ENCODE measurements at regions not wholly inside any gene's neighbourhood (a gene's known extent, or its start where the extent isn't known, plus 50 kb on each side); places are given as distances from the start of the nearest gene placed in this dataset.

DNA sequence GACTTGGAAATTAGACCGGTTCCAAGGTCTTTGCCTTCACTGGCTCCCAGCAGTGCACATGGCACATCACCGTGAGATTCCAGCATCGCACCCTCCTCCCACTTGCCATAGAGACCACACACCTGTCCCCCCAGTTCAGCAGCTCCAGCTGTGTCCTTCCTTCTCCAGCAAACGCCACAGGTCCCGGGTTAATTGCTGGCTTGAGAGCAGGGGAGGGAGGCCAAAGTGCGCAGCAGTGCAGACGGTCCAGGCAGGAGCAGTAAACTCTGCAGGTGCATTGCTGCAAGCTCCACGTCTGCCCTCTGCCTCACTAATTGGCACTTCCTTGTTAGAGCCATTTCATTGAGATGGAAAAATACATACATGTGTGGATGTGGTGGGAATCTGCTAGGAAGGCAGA is 65.3 kb downstream of the KLHDC7A start:
- Histone ChIP-seq H3K14ac (ENCODE audit: low read length) (no peak overlapping the region), H3K79me1 (ENCODE audit: low read length) (no peaks in the 10 kb centered on the region), H3K36me3 (ENCODE audit: control insufficient read depth in 1 of 2, insufficient read depth in 2 of 2, low read length in 2 of 2) (no peaks in the 10 kb centered on the region), H3K4me2 (ENCODE audit: low read length) (no peak overlapping the region), H3K9ac (ENCODE audit: low read length) (no peak overlapping the region), H4K8ac (ENCODE audit: low read depth, low read length) (no peak overlapping the region), H2BK120ac (ENCODE audit: insufficient read depth, low read length, poor library complexity) (no peak overlapping the region), H3K27ac (ENCODE audit: low read depth, low read length) (no peak overlapping the region), H3K79me2 (ENCODE audit: control insufficient read depth, insufficient read depth, low read length, poor library complexity) (no peaks in the 10 kb centered on the region), H2AFZ (ENCODE audit: insufficient read depth, low read length, poor library complexity) (no peak overlapping the region), H3K4ac (ENCODE audit: low read depth, low read length) (no peak overlapping the region), H3K27me3 (ENCODE audit: insufficient read depth, low read length) (no peaks in the 10 kb centered on the region), H3K4me3 (ENCODE audit: low read depth, low read length) (no peak overlapping the region), H4K91ac (ENCODE audit: low read depth, low read length) (no peak overlapping the region), H3K18ac (ENCODE audit: low read length) (no peak overlapping the region), H3K23ac (ENCODE audit: low read length) (no peak overlapping the region), H3K9me3 (ENCODE audit: insufficient read depth, low read depth, low read length) (no peaks in the 10 kb centered on the region), H4K12ac (ENCODE audit: low read depth, low read length) (no peak overlapping the region), H2AK5ac (ENCODE audit: low read length) (no peak overlapping the region), H2BK12ac (ENCODE audit: low read length) (no peak overlapping the region), H3K4me1 (ENCODE audit: control insufficient read depth in 1 of 2, insufficient read depth in 2 of 2, low read length in 2 of 2) (peaks cover 3 to 4% of the 10 kb centered on the region in 2 experiments), H2BK5ac (ENCODE audit: low read depth, low read length, poor library complexity) (no peak overlapping the region)
- no peak for DNase-seq
- no CpG with 5 or more reads among the region's 8 CpGs for WGBS (ENCODE audit: extremely low coverage, insufficient coverage, insufficient read length)

DNA sequence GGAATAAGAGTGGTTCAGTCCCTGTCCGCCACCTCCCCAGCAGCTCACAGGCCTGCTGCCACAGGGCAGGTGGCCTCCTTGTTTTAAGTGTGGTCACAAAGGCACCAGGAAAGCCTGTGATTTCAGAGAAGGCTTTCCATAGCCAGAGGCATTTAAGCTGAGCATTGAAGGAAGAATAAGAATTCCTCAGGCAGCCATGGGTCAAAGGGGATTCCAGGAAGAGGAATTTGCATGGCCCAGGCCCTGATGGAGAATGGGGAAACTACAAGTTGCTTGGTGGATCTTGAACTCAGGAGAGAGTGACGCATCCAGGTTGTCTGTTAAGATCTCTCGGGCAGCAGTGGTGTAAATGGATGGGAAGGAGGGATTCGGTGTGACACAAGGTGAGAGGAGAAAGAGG is 66.7 kb downstream of the KLHDC7A start:
- Histone ChIP-seq H3K4me1 (ENCODE audit: control insufficient read depth in 1 of 2, insufficient read depth in 2 of 2, low read length in 2 of 2) (peaks cover 3 to 4% of the 10 kb centered on the region in 2 experiments), H2BK5ac (ENCODE audit: low read depth, low read length, poor library complexity) (no peak overlapping the region), H2AK5ac (ENCODE audit: low read length) (no peak overlapping the region), H4K8ac (ENCODE audit: low read depth, low read length) (no peak overlapping the region), H3K79me1 (ENCODE audit: low read length) (no peaks in the 10 kb centered on the region), H3K18ac (ENCODE audit: low read length) (no peak overlapping the region), H3K9ac (ENCODE audit: low read length) (no peak overlapping the region), H4K12ac (ENCODE audit: low read depth, low read length) (no peak overlapping the region), H3K4me2 (ENCODE audit: low read length) (no peak overlapping the region), H3K9me3 (ENCODE audit: insufficient read depth, low read depth, low read length) (no peaks in the 10 kb centered on the region), H3K4me3 (ENCODE audit: low read depth, low read length) (no peak overlapping the region), H3K14ac (ENCODE audit: low read length) (no peak overlapping the region), H3K23ac (ENCODE audit: low read length) (no peak overlapping the region), H3K27me3 (ENCODE audit: insufficient read depth, low read length) (no peaks in the 10 kb centered on the region), H2AFZ (ENCODE audit: insufficient read depth, low read length, poor library complexity) (no peak overlapping the region), H3K79me2 (ENCODE audit: control insufficient read depth, insufficient read depth, low read length, poor library complexity) (no peaks in the 10 kb centered on the region), H3K27ac (ENCODE audit: low read depth, low read length) (no peak overlapping the region), H2BK120ac (ENCODE audit: insufficient read depth, low read length, poor library complexity) (no peak overlapping the region), H4K91ac (ENCODE audit: low read depth, low read length) (no peak overlapping the region), H3K4ac (ENCODE audit: low read depth, low read length) (no peak overlapping the region), H2BK12ac (ENCODE audit: low read length) (no peak overlapping the region), H3K36me3 (ENCODE audit: control insufficient read depth in 1 of 2, insufficient read depth in 2 of 2, low read length in 2 of 2) (no peaks in the 10 kb centered on the region)
- WGBS (ENCODE audit: extremely low coverage, insufficient coverage, insufficient read length): no CpG with 5 or more reads among the region's 4 CpGs
- DNase-seq: peak; percentile 5 to 44

DNA sequence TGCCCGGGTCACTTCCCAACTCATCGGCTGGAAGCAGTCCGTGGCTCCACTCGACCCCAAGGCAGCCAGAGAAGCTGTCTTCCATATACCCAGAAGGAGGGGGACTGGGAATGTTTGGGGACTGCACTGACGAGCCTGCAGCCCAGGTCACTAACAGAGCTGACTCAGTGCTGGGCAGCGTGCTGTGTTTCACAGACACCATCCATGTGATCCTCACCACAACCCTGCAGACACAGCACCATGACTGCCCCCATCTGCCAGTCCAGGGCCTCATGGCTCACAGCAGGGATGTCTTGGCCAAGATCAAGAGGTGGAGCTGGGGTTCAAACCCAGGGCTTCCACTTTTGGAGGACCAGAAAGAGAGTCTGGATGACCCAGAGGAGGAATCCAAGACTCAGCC is 67.9 kb downstream of the KLHDC7A start:
- no peak overlapping the region for H2BK12ac ChIP-seq (ENCODE audit: low read length)
- no peak for DNase-seq
- H4K8ac ChIP-seq (ENCODE audit: low read depth, low read length): no peak overlapping the region
- no peak overlapping the region for H2AK5ac ChIP-seq (ENCODE audit: low read length)
- H3K4me3 ChIP-seq (ENCODE audit: low read depth, low read length): no peak overlapping the region
- peaks cover 3 to 4% of the 10 kb centered on the region in 2 experiments for H3K4me1 ChIP-seq (ENCODE audit: control insufficient read depth in 1 of 2, insufficient read depth in 2 of 2, low read length in 2 of 2)
- no peaks in the 10 kb centered on the region for H3K27me3 ChIP-seq (ENCODE audit: insufficient read depth, low read length)
- no peaks in the 10 kb centered on the region for H3K36me3 ChIP-seq (ENCODE audit: control insufficient read depth in 1 of 2, insufficient read depth in 2 of 2, low read length in 2 of 2)
- H3K4me2 ChIP-seq (ENCODE audit: low read length): no peak overlapping the region
- WGBS (ENCODE audit: extremely low coverage, insufficient coverage, insufficient read length): no CpG with 5 or more reads among the region's 6 CpGs
- no peak overlapping the region for H3K27ac ChIP-seq (ENCODE audit: low read depth, low read length)
- H3K4ac ChIP-seq (ENCODE audit: low read depth, low read length): no peak overlapping the region
- no peak overlapping the region for H2BK120ac ChIP-seq (ENCODE audit: insufficient read depth, low read length, poor library complexity)
- H3K14ac ChIP-seq (ENCODE audit: low read length): no peak overlapping the region
- no peak overlapping the region for H4K12ac ChIP-seq (ENCODE audit: low read depth, low read length)
- no peak overlapping the region for H4K91ac ChIP-seq (ENCODE audit: low read depth, low read length)
- H2AFZ ChIP-seq (ENCODE audit: insufficient read depth, low read length, poor library complexity): no peak overlapping the region
- no peak overlapping the region for H2BK5ac ChIP-seq (ENCODE audit: low read depth, low read length, poor library complexity)
- no peak overlapping the region for H3K23ac ChIP-seq (ENCODE audit: low read length)
- H3K9ac ChIP-seq (ENCODE audit: low read length): no peak overlapping the region
- H3K79me1 ChIP-seq (ENCODE audit: low read length): no peaks in the 10 kb centered on the region
- no peak overlapping the region for H3K18ac ChIP-seq (ENCODE audit: low read length)
- H3K79me2 ChIP-seq (ENCODE audit: control insufficient read depth, insufficient read depth, low read length, poor library complexity): no peaks in the 10 kb centered on the region
- H3K9me3 ChIP-seq (ENCODE audit: insufficient read depth, low read depth, low read length): no peaks in the 10 kb centered on the region

DNA sequence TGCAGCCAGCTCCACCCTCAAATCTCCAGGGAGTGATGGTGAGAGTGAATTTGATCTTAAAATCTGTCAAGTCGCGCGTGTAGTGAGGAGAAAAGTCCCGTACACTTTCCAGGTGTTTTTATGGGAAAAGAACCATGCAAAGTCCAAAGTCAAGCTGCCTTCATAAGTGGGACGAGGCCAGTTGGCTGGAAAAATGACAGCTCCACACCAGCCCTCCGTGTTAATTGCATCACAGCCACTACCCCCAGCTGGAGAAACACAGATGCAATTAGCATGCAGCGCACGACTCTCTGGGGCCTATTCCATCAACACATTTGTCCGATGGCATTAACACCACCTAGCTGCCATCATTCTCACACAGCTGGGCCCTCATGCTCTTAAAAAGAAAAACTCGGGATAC is 68.4 kb downstream of the KLHDC7A start:
- no peak overlapping the region for H2AFZ ChIP-seq (ENCODE audit: insufficient read depth, low read length, poor library complexity)
- H3K4me3 ChIP-seq (ENCODE audit: low read depth, low read length): no peak overlapping the region
- no peak for DNase-seq
- H2BK120ac ChIP-seq (ENCODE audit: insufficient read depth, low read length, poor library complexity): no peak overlapping the region
- no peak overlapping the region for H3K27ac ChIP-seq (ENCODE audit: low read depth, low read length)
- H3K4ac ChIP-seq (ENCODE audit: low read depth, low read length): no peak overlapping the region
- H3K9ac ChIP-seq (ENCODE audit: low read length): no peak overlapping the region
- no peak overlapping the region for H4K12ac ChIP-seq (ENCODE audit: low read depth, low read length)
- H3K23ac ChIP-seq (ENCODE audit: low read length): no peak overlapping the region
- no peaks in the 10 kb centered on the region for H3K79me2 ChIP-seq (ENCODE audit: control insufficient read depth, insufficient read depth, low read length, poor library complexity)
- no peak overlapping the region for H3K14ac ChIP-seq (ENCODE audit: low read length)
- no peak overlapping the region for H3K18ac ChIP-seq (ENCODE audit: low read length)
- no peak overlapping the region for H4K8ac ChIP-seq (ENCODE audit: low read depth, low read length)
- H3K36me3 ChIP-seq (ENCODE audit: control insufficient read depth in 1 of 2, insufficient read depth in 2 of 2, low read length in 2 of 2): no peaks in the 10 kb centered on the region
- no peak overlapping the region for H2BK5ac ChIP-seq (ENCODE audit: low read depth, low read length, poor library complexity)
- no peak overlapping the region for H3K4me2 ChIP-seq (ENCODE audit: low read length)
- H3K27me3 ChIP-seq (ENCODE audit: insufficient read depth, low read length): no peaks in the 10 kb centered on the region
- no peak overlapping the region for H4K91ac ChIP-seq (ENCODE audit: low read depth, low read length)
- peaks cover 3 to 4% of the 10 kb centered on the region in 2 experiments for H3K4me1 ChIP-seq (ENCODE audit: control insufficient read depth in 1 of 2, insufficient read depth in 2 of 2, low read length in 2 of 2)
- H2BK12ac ChIP-seq (ENCODE audit: low read length): no peak overlapping the region
- WGBS (ENCODE audit: extremely low coverage, insufficient coverage, insufficient read length): no CpG with 5 or more reads among the region's 10 CpGs
- H2AK5ac ChIP-seq (ENCODE audit: low read length): no peak overlapping the region
- no peaks in the 10 kb centered on the region for H3K79me1 ChIP-seq (ENCODE audit: low read length)
- H3K9me3 ChIP-seq (ENCODE audit: insufficient read depth, low read depth, low read length): no peaks in the 10 kb centered on the region
